ENCODE measurements at regions not wholly inside any gene's neighbourhood (a gene's known extent, or its start where the extent isn't known, plus 50 kb on each side); places are given as distances from the start of the nearest gene placed in this dataset.

DNA sequence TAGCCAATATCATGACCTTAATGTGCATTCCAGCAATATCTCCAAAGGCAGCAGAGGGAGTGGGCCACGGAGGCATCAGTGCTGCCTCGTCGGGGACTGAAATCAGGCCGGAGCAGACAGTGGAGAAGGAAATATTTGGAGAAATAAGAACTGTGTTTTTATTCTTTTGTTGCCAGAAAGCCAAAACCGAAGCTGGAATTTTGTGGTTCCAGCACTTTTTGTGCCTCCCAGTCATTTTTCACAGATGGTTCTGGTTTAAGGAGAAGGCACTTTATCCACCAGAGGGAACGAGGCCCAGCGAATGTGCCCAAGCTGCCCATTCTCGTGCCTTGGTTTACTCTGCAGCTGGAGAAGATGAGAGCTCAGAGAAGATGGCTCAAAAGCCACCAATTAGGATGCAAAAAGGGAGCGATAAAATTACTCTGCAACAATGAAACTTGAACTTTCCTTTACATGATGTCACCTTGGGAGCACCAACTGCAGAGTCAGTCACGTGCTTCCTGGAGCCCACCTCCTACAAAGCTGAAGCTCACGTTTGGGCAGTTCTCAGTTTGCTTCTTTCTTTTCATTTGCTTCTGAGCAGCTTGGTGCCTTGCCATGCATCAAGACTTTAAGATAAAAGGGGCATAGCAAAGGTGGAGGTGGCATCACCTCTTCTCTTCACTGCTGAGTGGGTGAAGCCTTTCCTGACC, 288.7 kb downstream of the LPIN1 start:
- no peaks in the 10 kb centered on the region; the same call in 1 of the 2 replicates for H3K9me3 ChIP-seq
- TF ChIP-seq, protein P1, sequence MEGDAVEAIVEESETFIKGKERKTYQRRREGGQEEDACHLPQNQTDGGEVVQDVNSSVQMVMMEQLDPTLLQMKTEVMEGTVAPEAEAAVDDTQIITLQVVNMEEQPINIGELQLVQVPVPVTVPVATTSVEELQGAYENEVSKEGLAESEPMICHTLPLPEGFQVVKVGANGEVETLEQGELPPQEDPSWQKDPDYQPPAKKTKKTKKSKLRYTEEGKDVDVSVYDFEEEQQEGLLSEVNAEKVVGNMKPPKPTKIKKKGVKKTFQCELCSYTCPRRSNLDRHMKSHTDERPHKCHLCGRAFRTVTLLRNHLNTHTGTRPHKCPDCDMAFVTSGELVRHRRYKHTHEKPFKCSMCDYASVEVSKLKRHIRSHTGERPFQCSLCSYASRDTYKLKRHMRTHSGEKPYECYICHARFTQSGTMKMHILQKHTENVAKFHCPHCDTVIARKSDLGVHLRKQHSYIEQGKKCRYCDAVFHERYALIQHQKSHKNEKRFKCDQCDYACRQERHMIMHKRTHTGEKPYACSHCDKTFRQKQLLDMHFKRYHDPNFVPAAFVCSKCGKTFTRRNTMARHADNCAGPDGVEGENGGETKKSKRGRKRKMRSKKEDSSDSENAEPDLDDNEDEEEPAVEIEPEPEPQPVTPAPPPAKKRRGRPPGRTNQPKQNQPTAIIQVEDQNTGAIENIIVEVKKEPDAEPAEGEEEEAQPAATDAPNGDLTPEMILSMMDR (IDR thresholded peaks at IDR 0.05; ENCODE audit: low read depth, low read length) = no peak
- no peak overlapping the region for H3K4me3 ChIP-seq (ENCODE audit: low read depth, low read length)
- no peaks in the 10 kb centered on the region for H3K27me3 ChIP-seq
- DNase-seq = no peak
- no peaks in the 10 kb centered on the region for H3K36me3 ChIP-seq
- no peaks in the 10 kb centered on the region for H3K4me1 ChIP-seq

DNA sequence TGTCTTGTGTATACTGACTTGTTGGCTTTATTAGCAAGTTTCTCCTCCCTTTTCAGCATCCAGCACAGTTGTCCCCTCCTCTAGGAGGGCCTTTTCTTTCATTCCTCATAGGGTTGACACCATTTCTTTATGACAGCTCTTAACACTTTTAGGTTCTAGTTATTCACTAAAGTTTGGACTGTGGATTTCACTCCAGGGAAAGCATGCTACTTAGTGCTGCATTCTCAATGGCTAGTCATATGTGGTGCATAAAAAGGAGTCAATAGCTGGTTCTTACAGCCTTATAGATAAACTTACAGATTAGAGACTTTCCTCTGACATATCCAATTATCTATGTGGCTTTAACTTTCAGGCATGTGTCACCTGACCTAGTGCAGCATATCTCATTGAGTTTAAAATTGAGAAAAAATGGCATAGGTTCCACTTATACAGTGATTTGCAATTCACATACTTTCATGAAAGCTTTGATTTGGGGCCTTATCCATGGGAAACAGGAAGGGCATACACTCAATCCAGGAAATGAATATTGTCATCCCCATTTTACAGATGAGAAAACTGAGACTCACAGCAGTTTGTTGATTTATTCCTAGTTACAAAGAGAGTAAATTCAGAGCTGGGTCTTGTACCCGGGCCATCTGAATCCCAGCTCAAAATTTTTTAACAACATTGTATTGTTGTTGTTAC, 289.7 kb downstream of the LPIN1 start:
- no peaks in the 10 kb centered on the region for H3K27me3 ChIP-seq
- H3K36me3 ChIP-seq = no peaks in the 10 kb centered on the region
- TF ChIP-seq, protein P1 (IDR thresholded peaks at IDR 0.05; ENCODE audit: low read depth, low read length) = no peak
- DNase-seq = no peak
- H3K9me3 ChIP-seq = no peaks in the 10 kb centered on the region; the same call in 1 of the 2 replicates
- H3K4me3 ChIP-seq (ENCODE audit: low read depth, low read length) = no peak overlapping the region
- no peaks in the 10 kb centered on the region for H3K4me1 ChIP-seq

DNA sequence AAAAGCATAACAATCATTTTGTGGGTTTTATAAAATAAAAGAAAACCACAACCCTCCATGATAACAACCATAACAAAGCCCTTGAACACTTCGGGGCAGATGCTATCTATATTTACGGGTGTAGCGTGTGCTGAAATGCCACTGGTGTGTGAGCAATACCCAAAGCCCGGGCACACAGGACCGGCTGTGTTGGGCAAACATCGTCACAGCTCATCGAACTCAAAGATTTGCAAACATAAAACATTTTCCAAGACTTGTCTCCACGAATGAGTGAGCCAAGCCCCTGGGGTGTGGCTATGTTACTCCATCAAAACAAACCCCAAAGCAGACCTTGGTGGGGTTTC, 290.2 kb downstream of the LPIN1 start:
- Histone ChIP-seq H3K36me3 (no peaks in the 10 kb centered on the region), H3K4me3 (ENCODE audit: low read depth, low read length) (no peak overlapping the region), H3K4me1 (no peaks in the 10 kb centered on the region), H3K27me3 (no peaks in the 10 kb centered on the region), H3K9me3 (no peaks in the 10 kb centered on the region; the same call in 1 of the 2 replicates)
- DNase-seq = no peak
- TF ChIP-seq, protein P1 (IDR thresholded peaks at IDR 0.05; ENCODE audit: low read depth, low read length) = no peak

DNA sequence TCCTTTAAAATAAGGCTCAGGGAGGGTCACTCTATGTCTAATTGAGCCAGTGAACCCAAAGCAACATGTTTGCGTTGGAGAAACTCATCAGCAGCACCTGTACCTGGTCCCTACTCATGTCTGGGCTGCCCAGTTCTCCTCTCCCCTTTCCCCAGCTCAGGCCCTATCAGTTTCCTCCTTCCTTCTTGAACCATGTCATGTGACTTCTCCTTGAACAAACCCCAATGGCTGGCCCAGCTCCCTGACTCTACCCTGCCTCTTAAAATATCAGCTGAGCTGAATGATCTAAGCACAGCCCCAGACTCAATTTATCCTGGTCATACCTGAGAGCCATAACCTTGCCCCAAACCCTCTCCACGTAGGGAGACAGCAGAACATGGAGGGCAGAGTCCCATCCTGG, 290.9 kb downstream of the LPIN1 start:
- TF ChIP-seq, protein P1 (IDR thresholded peaks at IDR 0.05; ENCODE audit: low read depth, low read length) = no peak
- H3K4me3 ChIP-seq (ENCODE audit: low read depth, low read length) = no peak overlapping the region
- H3K27me3 ChIP-seq = no peaks in the 10 kb centered on the region
- no peaks in the 10 kb centered on the region for H3K36me3 ChIP-seq
- no peaks in the 10 kb centered on the region for H3K4me1 ChIP-seq
- DNase-seq = no peak
- no peaks in the 10 kb centered on the region; the same call in 1 of the 2 replicates for H3K9me3 ChIP-seq

DNA sequence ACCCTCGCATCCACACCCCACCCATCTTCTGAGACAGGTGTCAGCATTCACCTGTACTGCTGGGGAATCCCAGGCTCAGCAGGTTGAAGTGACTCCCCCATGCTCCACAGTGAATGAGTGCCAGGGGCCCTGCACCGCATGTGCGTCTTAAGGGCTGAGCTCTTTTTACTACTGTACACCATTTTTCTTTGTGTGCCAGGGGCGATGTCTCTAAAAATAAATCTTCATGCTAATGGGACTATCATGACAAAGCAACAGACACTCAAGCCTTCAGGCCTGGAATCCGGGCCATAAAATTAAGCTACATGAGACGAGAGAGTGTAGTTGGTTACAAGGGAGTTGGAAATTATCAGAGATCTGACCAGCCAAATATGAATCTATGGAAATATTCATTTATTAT, 294.8 kb downstream of the LPIN1 start:
- H3K36me3 ChIP-seq = no peaks in the 10 kb centered on the region
- H3K4me1 ChIP-seq = no peaks in the 10 kb centered on the region

More for the DNA sequence above, 294.8 kb downstream of the LPIN1 start:
- DNase-seq = no peak
- TF ChIP-seq, protein P1 (IDR thresholded peaks at IDR 0.05; ENCODE audit: low read depth, low read length) = no peak
- Histone ChIP-seq H3K27me3 (no peaks in the 10 kb centered on the region), H3K9me3 (no peaks in the 10 kb centered on the region; the same call in 1 of the 2 replicates), H3K4me3 (ENCODE audit: low read depth, low read length) (no peak overlapping the region)

All from BE2C (cell line).